HG02798 (cell line): ENCODE measurements at regions not wholly inside any gene's neighbourhood (a gene's known extent, or its start where the extent isn't known, plus 50 kb on each side); places are given as distances from the start of the nearest gene placed in this dataset.
"Not testable (repeated sequence)": the region's sequence is repeated elsewhere in the genome, so short reads cannot be mapped to it uniquely, and the experiment has no call there.

Experiments
- ATAC-seq: cut with Tn5 transposase; IDR thresholded peaks from one replicate; pipeline ENCODE4 v1.9.1; 2021; ENCODE audit warnings: mild to moderate bottlenecking; ENCODE audit not compliant: unreplicated experiment, poor library complexity

GRCh38 chr7:51881309-51881708, 564.7 kb upstream of the COBL start:
- ATAC-seq: no peak

- no peak for ATAC-seq
These were observed 562.3 kb upstream of the COBL start for GRCh38 chr7:51878865-51879264.

- no peak for ATAC-seq
These were observed 552.8 kb upstream of the COBL start for GRCh38 chr7:51869452-51869851.

GRCh38 chr7:51867117-51867516, 550.5 kb upstream of the COBL start:
- no peak for ATAC-seq

- ATAC-seq: no peak
These were observed 543.7 kb upstream of the COBL start for GRCh38 chr7:51860305-51860704.

- ATAC-seq: no peak
These were observed 533.5 kb upstream of the COBL start for GRCh38 chr7:51850126-51850525.

- ATAC-seq: no peak
These were observed 531.0 kb upstream of the COBL start for GRCh38 chr7:51847461-51848134.

- ATAC-seq: not testable (repeated sequence)
These were observed 522.5 kb upstream of the COBL start for GRCh38 chr7:51839130-51839529.

GRCh38 chr7:51827631-51828030, 511.0 kb upstream of the COBL start:
- ATAC-seq: no peak

GRCh38 chr7:51824050-51824449, 507.4 kb upstream of the COBL start:
- ATAC-seq: no peak

GRCh38 chr7:51823437-51823836, 506.8 kb upstream of the COBL start:
- ATAC-seq: no peak

- ATAC-seq: no peak
These were observed 501.2 kb upstream of the COBL start for GRCh38 chr7:51817694-51818225.

GRCh38 chr7:51805783-51806431, 489.3 kb upstream of the COBL start:
- not testable (repeated sequence) for ATAC-seq

GRCh38 chr7:51802718-51803117, 486.1 kb upstream of the COBL start:
- ATAC-seq: no peak

- ATAC-seq: no peak
These were observed 480.8 kb upstream of the COBL start for GRCh38 chr7:51797371-51797770.

- ATAC-seq: no peak
These were observed 476.2 kb upstream of the COBL start for GRCh38 chr7:51792796-51793195.

- ATAC-seq: no peak
These were observed 472.9 kb upstream of the COBL start for GRCh38 chr7:51789489-51789888.

- no peak for ATAC-seq
These were observed 469.7 kb upstream of the COBL start for GRCh38 chr7:51786284-51786683.

GRCh38 chr7:51785876-51786275, 469.3 kb upstream of the COBL start:
- no peak for ATAC-seq

GRCh38 chr7:51785171-51785570, 468.6 kb upstream of the COBL start:
- ATAC-seq: no peak

GRCh38 chr7:51783241-51783640, 466.6 kb upstream of the COBL start:
- no peak for ATAC-seq

- no peak for ATAC-seq
These were observed 461.5 kb upstream of the COBL start for GRCh38 chr7:51778121-51778520.
